ENCODE measurements at regions not wholly inside any gene's neighbourhood (a gene's known extent, or its start where the extent isn't known, plus 50 kb on each side); places are given as distances from the start of the nearest gene placed in this dataset.

- TF ChIP-seq CTCF (IDR thresholded peaks at IDR 0.05; ENCODE audit: low read depth, low read length) = no peak
- no peak for TF ChIP-seq EZH2phosphoT487 (IDR thresholded peaks at IDR 0.05; ENCODE audit: low read depth)
These were observed 227.2 kb upstream of the E2F8 start for GRCh38 chr11:19467904-19468303.
